PC-9 (cell line): ENCODE measurements at regions not wholly inside any gene's neighbourhood (a gene's known extent, or its start where the extent isn't known, plus 50 kb on each side); places are given as distances from the start of the nearest gene placed in this dataset.

Experiments
- BruUV-seq: library from RNA; stranded (reverse); fragments of 400-500 nt; replicated peaks from 2 replicates; lab custom pipeline; 2021; lab: Mats Ljungman, UMichigan
- CTCF ChIA-PET: fragments of 300-600 bp; sonication (Branson Sonifier 250); formaldehyde crosslinking; loops from one replicate; lab custom pipeline; 2022; ENCODE audit warnings: antibody characterized with exemption; lab: Charles Lee
- POLR2A ChIA-PET: fragments of 300-600 bp; sonication (Branson Sonifier 250); formaldehyde crosslinking; loops from one replicate; lab custom pipeline; 2022; ENCODE audit warnings: antibody characterized with exemption; ENCODE audit not compliant: unreplicated experiment; lab: Charles Lee
- DNase-seq, 2 experiments: peaks; one replicate each; pipeline versions ENCODE4 v3.0.0 to v3.0.0-alpha.2; 2015 to 2022; ENCODE audit warnings: mixed read lengths in 1 of 2
- H2AFZ ChIP-seq: fragments of 200-600 bp; sonication (generic); 2 replicates; pipeline ENCODE4 v1.8.1; 2017; ENCODE audit warnings: antibody characterized with exemption
- H3F3A ChIP-seq: fragments of 200-600 bp; sonication (generic); 2 replicates; pipeline ENCODE4 v1.8.1; 2017; ENCODE audit warnings: antibody characterized with exemption, mild to moderate bottlenecking, low read depth; ENCODE audit not compliant: insufficient read depth
- H3K27ac ChIP-seq: fragments of 200-600 bp; sonication (generic); 2 replicates; pipeline ENCODE4 v1.6.1; 2016; ENCODE audit warnings: mixed run types
- H3K27me3 ChIP-seq: fragments of 200-600 bp; sonication (generic); 2 replicates; pipeline ENCODE4 v1.6.1; 2016; ENCODE audit warnings: low read depth, mixed run types; ENCODE audit not compliant: insufficient read depth
- H3K36me3 ChIP-seq: fragments of 200-600 bp; sonication (generic); 2 replicates; pipeline ENCODE4 v1.6.1; 2016; ENCODE audit warnings: low read depth, mixed run types
- H3K4me1 ChIP-seq: fragments of 200-600 bp; sonication (generic); replicated peaks from 2 replicates; pipeline ENCODE4 v1.6.1; 2016; ENCODE audit warnings: mixed run types; ENCODE audit not compliant: insufficient read depth
- H3K4me2 ChIP-seq: fragments of 200-600 bp; sonication (generic); 2 replicates; pipeline ENCODE4 v1.6.1; 2017; ENCODE audit warnings: mixed run types
- H3K4me3 ChIP-seq: fragments of 200-600 bp; sonication (generic); 2 replicates; pipeline ENCODE4 v1.6.1; 2016; ENCODE audit warnings: mixed run types
- H3K79me2 ChIP-seq: fragments of 200-600 bp; sonication (generic); 2 replicates; pipeline ENCODE4 v1.6.1; 2017; ENCODE audit warnings: low read depth, mixed run types
- H3K9me2 ChIP-seq: fragments of 200-600 bp; sonication (generic); 2 replicates; pipeline ENCODE4 v1.8.1; 2017; ENCODE audit warnings: mild to moderate bottlenecking; ENCODE audit not compliant: insufficient read depth
- H3K9me3 ChIP-seq: fragments of 200-600 bp; sonication (generic); 2 replicates; pipeline ENCODE4 v1.8.1; 2016; ENCODE audit warnings: low read depth; ENCODE audit not compliant: insufficient read depth
- H4K20me1 ChIP-seq: fragments of 200-600 bp; sonication (generic); 2 replicates; pipeline ENCODE4 v1.8.1; 2017; ENCODE audit not compliant: insufficient read depth
- EZH2 ChIP-seq: fragments of 200-600 bp; sonication (generic); IDR thresholded peaks from 2 replicates; pipeline ENCODE4 v1.8.0; 2017; ENCODE audit warnings: antibody characterized with exemption, low read depth
- intact Hi-C: fragments of 100-400 bp; cut with micrococcal nuclease; formaldehyde crosslinking; loops from one replicate; pipeline ENCODE4 v1.10.0; 2022; ENCODE audit not compliant: unreplicated experiment
- TF ChIP-seq, protein P1 (sequence below): fragments of 200-600 bp; sonication (generic); conservative IDR thresholded peaks from 2 replicates; pipeline ENCODE4 v1.6.1; 2017; ENCODE audit warnings: mixed run types, antibody characterized with exemption, mild to moderate bottlenecking, moderate library complexity

DNA sequence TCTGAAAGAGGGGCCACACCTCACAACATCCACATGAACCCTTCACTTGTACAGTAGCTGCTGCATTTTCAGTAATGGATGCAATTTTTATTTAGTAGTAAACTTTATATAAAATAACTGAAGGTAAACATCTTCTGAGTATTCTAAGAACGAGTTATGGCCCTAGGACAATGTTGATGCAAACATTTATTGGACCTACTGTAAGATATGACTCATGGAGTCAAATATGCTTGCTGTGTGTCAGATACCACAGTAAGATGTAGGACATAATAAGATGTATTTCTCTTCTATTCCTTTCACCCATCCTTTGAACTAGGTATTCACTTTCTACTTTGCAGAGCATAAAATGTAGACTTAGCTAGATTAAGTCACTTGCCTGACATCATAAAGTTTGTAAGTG, 87.6 kb downstream of the TEX13C start:
- CTCF ChIA-PET: no interaction called here
- POLR2A ChIA-PET: no interaction called here
- TF ChIP-seq EZH2: no peak
- TF ChIP-seq, protein P1, sequence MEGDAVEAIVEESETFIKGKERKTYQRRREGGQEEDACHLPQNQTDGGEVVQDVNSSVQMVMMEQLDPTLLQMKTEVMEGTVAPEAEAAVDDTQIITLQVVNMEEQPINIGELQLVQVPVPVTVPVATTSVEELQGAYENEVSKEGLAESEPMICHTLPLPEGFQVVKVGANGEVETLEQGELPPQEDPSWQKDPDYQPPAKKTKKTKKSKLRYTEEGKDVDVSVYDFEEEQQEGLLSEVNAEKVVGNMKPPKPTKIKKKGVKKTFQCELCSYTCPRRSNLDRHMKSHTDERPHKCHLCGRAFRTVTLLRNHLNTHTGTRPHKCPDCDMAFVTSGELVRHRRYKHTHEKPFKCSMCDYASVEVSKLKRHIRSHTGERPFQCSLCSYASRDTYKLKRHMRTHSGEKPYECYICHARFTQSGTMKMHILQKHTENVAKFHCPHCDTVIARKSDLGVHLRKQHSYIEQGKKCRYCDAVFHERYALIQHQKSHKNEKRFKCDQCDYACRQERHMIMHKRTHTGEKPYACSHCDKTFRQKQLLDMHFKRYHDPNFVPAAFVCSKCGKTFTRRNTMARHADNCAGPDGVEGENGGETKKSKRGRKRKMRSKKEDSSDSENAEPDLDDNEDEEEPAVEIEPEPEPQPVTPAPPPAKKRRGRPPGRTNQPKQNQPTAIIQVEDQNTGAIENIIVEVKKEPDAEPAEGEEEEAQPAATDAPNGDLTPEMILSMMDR: no peak
- intact Hi-C loops: no loop called here
- BruUV-seq: no TSS peak
- H3K9me2 ChIP-seq: no peaks in the 10 kb centered on the region
- H3K36me3 ChIP-seq: no peaks in the 10 kb centered on the region
- no peak overlapping the region for H3K4me2 ChIP-seq
- H3K9me3 ChIP-seq: no peaks in the 10 kb centered on the region; the same call in 1 of the 2 replicates
- no peaks in the 10 kb centered on the region for H3K4me1 ChIP-seq
- DNase-seq: no peak
- H3K79me2 ChIP-seq: no peaks in the 10 kb centered on the region
- no peaks in the 10 kb centered on the region for H4K20me1 ChIP-seq
- H3K27me3 ChIP-seq: no peaks in the 10 kb centered on the region
- H3K4me3 ChIP-seq: no peak overlapping the region
- H3K27ac ChIP-seq: no peak overlapping the region
- H3F3A ChIP-seq: no peaks in the 10 kb centered on the region
- no peak overlapping the region for H2AFZ ChIP-seq

DNA sequence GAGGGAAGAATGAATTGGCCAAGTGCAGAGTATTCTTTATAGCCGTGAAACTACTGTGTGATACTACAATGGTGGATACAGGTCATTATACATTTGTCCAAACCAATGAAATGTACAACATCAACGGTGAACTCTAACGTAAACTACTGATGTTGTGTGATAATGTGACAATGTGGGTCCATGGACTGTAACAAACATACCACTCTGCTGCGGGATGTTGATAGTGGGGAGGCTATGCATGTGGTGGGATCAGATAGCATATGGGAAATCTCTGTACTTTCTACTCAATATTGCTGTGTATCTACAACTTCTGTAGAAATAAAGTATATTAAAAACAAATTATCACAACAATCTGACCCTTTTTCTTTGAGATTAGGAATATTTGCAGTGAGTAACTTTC, 101.1 kb downstream of the TEX13C start:
- no peaks in the 10 kb centered on the region for H4K20me1 ChIP-seq
- intact Hi-C loops: no loop called here
- no peaks in the 10 kb centered on the region for H3K27me3 ChIP-seq
- no peaks in the 10 kb centered on the region for H3K79me2 ChIP-seq
- no TSS peak for BruUV-seq
- no peak overlapping the region for H2AFZ ChIP-seq
- no peaks in the 10 kb centered on the region for H3K4me1 ChIP-seq
- TF ChIP-seq, protein P1: no peak
- TF ChIP-seq EZH2: no peak
- H3K36me3 ChIP-seq: no peaks in the 10 kb centered on the region
- H3F3A ChIP-seq: no peaks in the 10 kb centered on the region
- H3K9me2 ChIP-seq: no peaks in the 10 kb centered on the region
- ChIA-PET CTCF (no interaction called here), POLR2A (no interaction called here)
- H3K27ac ChIP-seq: no peak overlapping the region
- no peaks in the 10 kb centered on the region for H3K9me3 ChIP-seq
- no peak overlapping the region for H3K4me3 ChIP-seq
- no peak overlapping the region for H3K4me2 ChIP-seq
- DNase-seq: no peak

DNA sequence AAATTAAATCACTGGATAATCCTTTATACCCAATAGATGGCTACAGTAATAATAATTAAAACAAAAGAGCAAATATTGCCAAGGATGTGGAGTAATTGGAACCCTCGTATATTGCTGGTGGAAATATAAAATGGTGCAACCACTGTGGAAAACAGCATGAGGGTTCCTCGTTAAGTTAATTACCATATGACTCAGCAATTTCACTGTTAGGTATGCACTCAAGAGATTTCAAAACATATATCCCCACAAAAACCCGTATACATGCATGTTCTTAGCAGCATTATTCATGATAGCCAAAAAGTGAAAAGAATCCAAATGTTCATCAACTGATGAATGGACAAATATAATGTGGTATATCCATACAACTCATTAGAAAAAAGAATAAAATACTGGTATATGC, 103.3 kb downstream of the TEX13C start:
- intact Hi-C loops: no loop called here
- no TSS peak for BruUV-seq
- Histone ChIP-seq H3K27me3 (no peaks in the 10 kb centered on the region), H3K4me1 (no peaks in the 10 kb centered on the region), H3K36me3 (no peaks in the 10 kb centered on the region), H3F3A (no peaks in the 10 kb centered on the region), H3K4me3 (no peak overlapping the region), H3K79me2 (no peaks in the 10 kb centered on the region), H2AFZ (no peak overlapping the region), H3K27ac (no peak overlapping the region), H3K4me2 (no peak overlapping the region), H4K20me1 (no peaks in the 10 kb centered on the region), H3K9me2 (no peaks in the 10 kb centered on the region), H3K9me3 (no peaks in the 10 kb centered on the region)
- no peak for DNase-seq
- ChIA-PET POLR2A (no interaction called here), CTCF (no interaction called here)
- no peak for TF ChIP-seq EZH2
- TF ChIP-seq, protein P1: no peak
